OCI-LY7 (cell line): ENCODE measurements at regions not wholly inside any gene's neighbourhood (a gene's known extent, or its start where the extent isn't known, plus 50 kb on each side); places are given as distances from the start of the nearest gene placed in this dataset.

Experiments used
- BruUV-seq: library from RNA; stranded (reverse); fragments of 400-500 nt; replicated peaks from 2 replicates; lab custom pipeline; 2021; lab: Mats Ljungman, UMichigan
- CTCF ChIA-PET: fragments of 300-600 bp; sonication (Branson Sonifier 250); formaldehyde crosslinking; loops from one replicate; lab custom pipeline; 2022; ENCODE audit warnings: antibody characterized with exemption; ENCODE audit not compliant: unreplicated experiment; lab: Charles Lee
- POLR2A ChIA-PET: fragments of 300-600 bp; sonication (Branson Sonifier 250); formaldehyde crosslinking; loops from one replicate; lab custom pipeline; 2022; ENCODE audit warnings: antibody characterized with exemption; lab: Charles Lee
- DNase-seq: peaks from one replicate; pipeline ENCODE4 v3.0.0-alpha.2; 2015; ENCODE audit warnings: low spot score
- H2AFZ ChIP-seq: fragments of 200-600 bp; sonication (generic), shearing (Covaris generic); 2 replicates; pipeline ENCODE4 v1.6.1; 2014; ENCODE audit warnings: mild to moderate bottlenecking, antibody characterized with exemption, low read length, moderate library complexity
- H3K27ac ChIP-seq: fragments of 200-600 bp; sonication (generic); 2 replicates; pipeline ENCODE4 v1.5.1; 2014; ENCODE audit warnings: mixed run types, low read depth, mild to moderate bottlenecking, moderate library complexity, low read length, inconsistent platforms; ENCODE audit not compliant: poor library complexity, severe bottlenecking
- H3K36me3 ChIP-seq: fragments of 200-600 bp; sonication (generic); 2 replicates; pipeline ENCODE4 v1.6.1; 2014; ENCODE audit warnings: mild to moderate bottlenecking, antibody characterized with exemption, low read length, moderate library complexity, mixed read lengths; ENCODE audit not compliant: insufficient read depth
- H3K4me1 ChIP-seq: fragments of 200-600 bp; sonication (generic); 2 replicates; pipeline ENCODE4 v1.5.1; 2014; ENCODE audit warnings: mild to moderate bottlenecking, low read length; ENCODE audit not compliant: insufficient read depth, poor library complexity, severe bottlenecking
- H3K4me2 ChIP-seq: fragments of 200-600 bp; sonication (generic); 2 replicates; pipeline ENCODE4 v1.6.1; 2014; ENCODE audit warnings: mild to moderate bottlenecking, low read length
- H3K4me3 ChIP-seq: fragments of 200-600 bp; sonication (generic); 2 replicates; pipeline ENCODE4 v1.5.1; 2014; ENCODE audit warnings: mild to moderate bottlenecking, low read depth, low read length; ENCODE audit not compliant: poor library complexity, severe bottlenecking
- H3K79me2 ChIP-seq: fragments of 200-600 bp; sonication (generic); 2 replicates; pipeline ENCODE4 v1.6.1; 2016; ENCODE audit warnings: low read depth, mild to moderate bottlenecking, low read length, moderate library complexity, mixed read lengths; ENCODE audit not compliant: insufficient read depth
- H3K9me2 ChIP-seq: fragments of 200-600 bp; sonication (generic); 2 replicates; pipeline ENCODE4 v1.6.1; 2016; ENCODE audit warnings: mild to moderate bottlenecking, low read length, mixed read lengths; ENCODE audit not compliant: insufficient read depth
- H3K9me3 ChIP-seq: fragments of 200-600 bp; sonication (generic); 2 replicates; pipeline ENCODE4 v1.6.1; 2014; ENCODE audit warnings: mild to moderate bottlenecking, mixed run types, low read length, mixed read lengths
- H4K20me1 ChIP-seq: fragments of 200-600 bp; sonication (generic); 2 replicates; pipeline ENCODE4 v1.6.1; 2014; ENCODE audit warnings: mild to moderate bottlenecking, antibody characterized with exemption, low read length, moderate library complexity, mixed read lengths; ENCODE audit not compliant: insufficient read depth
- CTCF ChIP-seq: fragments of 200-600 bp; sonication (generic); conservative IDR thresholded peaks from 2 replicates; pipeline ENCODE4 v1.5.1; 2014; ENCODE audit warnings: mild to moderate bottlenecking, antibody characterized with exemption, low read length, moderate library complexity, mixed read lengths
- EZH2phosphoT487 ChIP-seq: fragments of 200-600 bp; sonication (generic); IDR thresholded peaks from 2 replicates; pipeline ENCODE4 v1.6.1; 2018; ENCODE audit warnings: low read depth, borderline replicate concordance, mild to moderate bottlenecking, mixed run types, antibody characterized with exemption, low read length, moderate library complexity, mixed read lengths
- intact Hi-C: fragments of 100-400 bp; cut with micrococcal nuclease; formaldehyde crosslinking; loops from one replicate; pipeline ENCODE4 v1.10.0; 2022; ENCODE audit not compliant: unreplicated experiment

- DNase-seq = no peak
These were observed 1054.3 kb downstream of the FAT4 start for GRCh38 chr4:126369076-126369475.

GRCh38 chr4:126372634-126373033 lies 1057.9 kb downstream of the FAT4 start:
- H3K4me3 ChIP-seq = no peak overlapping the region
- no peaks in the 10 kb centered on the region for H3K9me3 ChIP-seq
- H3K9me2 ChIP-seq = no peaks in the 10 kb centered on the region
- H3K36me3 ChIP-seq = no peaks in the 10 kb centered on the region
- no TSS peak for BruUV-seq
- no peaks in the 10 kb centered on the region for H3K79me2 ChIP-seq
- H3K4me1 ChIP-seq = no peaks in the 10 kb centered on the region
- no peak for DNase-seq
- CTCF ChIA-PET = no interaction called here
- intact Hi-C loops = no loop called here
- no peak overlapping the region for H3K27ac ChIP-seq
- H3K4me2 ChIP-seq = no peak overlapping the region
- POLR2A ChIA-PET = interaction anchor here (0.6 kb wide), 1 partner anchor 8 kb away, joined by 6 read pairs; no protein-coding TSS in a partner anchor
- TF ChIP-seq CTCF (no peak), EZH2phosphoT487 (no peak)
- no peaks in the 10 kb centered on the region for H4K20me1 ChIP-seq
- no peak overlapping the region for H2AFZ ChIP-seq

More at GRCh38 chr4:126369076-126369475, 1054.3 kb downstream of the FAT4 start:
- CTCF ChIA-PET = no interaction called here
- TF ChIP-seq CTCF (no peak), EZH2phosphoT487 (no peak)
- Histone ChIP-seq H3K79me2 (no peaks in the 10 kb centered on the region), H3K4me2 (no peak overlapping the region), H3K9me2 (no peaks in the 10 kb centered on the region), H3K36me3 (no peaks in the 10 kb centered on the region), H3K9me3 (no peaks in the 10 kb centered on the region), H3K4me1 (no peaks in the 10 kb centered on the region), H3K4me3 (no peak overlapping the region), H4K20me1 (no peaks in the 10 kb centered on the region), H2AFZ (no peak overlapping the region), H3K27ac (no peak overlapping the region)
- BruUV-seq = no TSS peak
- intact Hi-C loops = no loop called here
- POLR2A ChIA-PET = no interaction called here

GRCh38 chr4:126375462-126376054 lies 1060.8 kb downstream of the FAT4 start:
- Histone ChIP-seq H3K4me2 (no peak overlapping the region), H3K36me3 (no peaks in the 10 kb centered on the region), H3K79me2 (no peaks in the 10 kb centered on the region), H4K20me1 (no peaks in the 10 kb centered on the region), H3K4me3 (no peak overlapping the region), H3K9me2 (no peaks in the 10 kb centered on the region), H2AFZ (no peak overlapping the region), H3K4me1 (no peaks in the 10 kb centered on the region), H3K27ac (no peak overlapping the region), H3K9me3 (no peaks in the 10 kb centered on the region)
- intact Hi-C loops = no loop called here
- CTCF ChIA-PET = no interaction called here
- no TSS peak for BruUV-seq
- TF ChIP-seq EZH2phosphoT487 (no peak), CTCF (no peak)
- DNase-seq = no peak
- POLR2A ChIA-PET = no interaction called here
